ENCODE measurements at regions not wholly inside any gene's neighbourhood (a gene's known extent, or its start where the extent isn't known, plus 50 kb on each side); places are given as distances from the start of the nearest gene placed in this dataset.

- TF ChIP-seq CTCF (IDR thresholded peaks at IDR 0.05; ENCODE audit: low read length) (no peak), EZH2 (IDR thresholded peaks at IDR 0.05; ENCODE audit: borderline replicate concordance, low read length) (no peak)
Measured at GRCh38 chr5:98489021-98489420, 284.4 kb upstream of the RGMB start.

All from OCI-LY1 (cell line).